HEK293 (cell line): ENCODE measurements at regions not wholly inside any gene's neighbourhood (a gene's known extent, or its start where the extent isn't known, plus 50 kb on each side); places are given as distances from the start of the nearest gene placed in this dataset.

Experiments used
- CTCF ChIA-PET: fragments of 350-600 bp; formaldehyde crosslinking; extraction: SDS; loops from one replicate; lab custom pipeline; 2021; ENCODE audit warnings: antibody characterized with exemption; lab: Yijun Ruan, JAX
- POLR2A ChIA-PET: fragments of 300-600 bp; formaldehyde crosslinking; extraction: SDS; loops from one replicate; lab custom pipeline; 2020; ENCODE audit warnings: antibody characterized with exemption, inconsistent platforms; lab: Yijun Ruan, JAX
- H3K27ac ChIP-seq: fragments of 200-500 bp; sonication (Bioruptor generic); 2 replicates; pipeline ENCODE4 v1.5.1; 2014; ENCODE audit warnings: low read depth, low read length, control low read depth, inconsistent platforms; ENCODE audit errors: extremely low read depth
- H3K36me3 ChIP-seq, 2 experiments: fragments of 200-500 bp in 1 of 2; sonication (Bioruptor generic) in 1 of 2; 1 replicate in 1 of 2; 2 replicates in 1 of 2; pipeline ENCODE4 v1.5.1; 2014 to 2017; ENCODE audit warnings: inconsistent platforms in 2 of 2, low read length in 2 of 2; ENCODE audit not compliant: control insufficient read depth in 2 of 2, insufficient read depth in 1 of 2
- H3K4me1 ChIP-seq: fragments of 200-500 bp; sonication (Bioruptor generic); 2 replicates; pipeline ENCODE4 v1.5.1; 2014; ENCODE audit warnings: mild to moderate bottlenecking, low read length, inconsistent platforms; ENCODE audit not compliant: control insufficient read depth, insufficient read depth
- H3K4me3 ChIP-seq: 2 replicates; pipeline ENCODE4 v1.5.1; 2011; ENCODE audit warnings: low read depth, mild to moderate bottlenecking, control low read depth, low read length, moderate library complexity
- H3K9me3 ChIP-seq: fragments of 200-500 bp; sonication (Bioruptor generic); 2 replicates; pipeline ENCODE4 v1.5.1; 2014; ENCODE audit warnings: low read depth, low read length, inconsistent platforms; ENCODE audit not compliant: control insufficient read depth, insufficient read depth
- BCL11B ChIP-seq: fragments of 450-650 bp; formaldehyde crosslinking; IDR thresholded peaks from 2 replicates; pipeline ENCODE4 v1.5.1; 2016; ENCODE audit warnings: low read depth, missing biosample characterization, missing genetic modification characterization
- BCL6B ChIP-seq: fragments of 450-650 bp; formaldehyde crosslinking; IDR thresholded peaks from 2 replicates; pipeline ENCODE4 v1.5.1; 2017; ENCODE audit warnings: missing biosample characterization, missing genetic modification characterization
- HOXD13 ChIP-seq: sonication (generic); formaldehyde crosslinking; IDR thresholded peaks from 2 replicates; pipeline ENCODE4 v1.8.0; 2022; ENCODE audit warnings: missing genetic modification reagents, borderline replicate concordance
- PBX3 ChIP-seq: sonication (generic); formaldehyde crosslinking; IDR thresholded peaks from 2 replicates; pipeline ENCODE4 v1.8.1; 2022; ENCODE audit warnings: mild to moderate bottlenecking, moderate library complexity, missing genetic modification reagents
- PRDM1 ChIP-seq: fragments of 450-650 bp; formaldehyde crosslinking; IDR thresholded peaks from 2 replicates; pipeline ENCODE4; 2016; ENCODE audit warnings: missing biosample characterization, missing genetic modification characterization
- PRDM2 ChIP-seq: fragments of 450-650 bp; formaldehyde crosslinking; IDR thresholded peaks from 2 replicates; pipeline ENCODE4 v1.5.1; 2016; ENCODE audit warnings: missing biosample characterization, missing genetic modification characterization, borderline replicate concordance
- REST ChIP-seq: fragments of 450-650 bp; formaldehyde crosslinking; IDR thresholded peaks from 2 replicates; pipeline ENCODE4 v1.5.1; 2016; ENCODE audit warnings: missing biosample characterization, missing genetic modification characterization
- SCRT2 ChIP-seq: fragments of 450-650 bp; formaldehyde crosslinking; IDR thresholded peaks from 2 replicates; pipeline ENCODE4 v1.5.1; 2016; ENCODE audit warnings: missing biosample characterization, missing genetic modification characterization
- ZBTB20 ChIP-seq: fragments of 450-650 bp; formaldehyde crosslinking; IDR thresholded peaks from 2 replicates; pipeline ENCODE4 v1.5.1; 2016; ENCODE audit warnings: missing biosample characterization, missing genetic modification characterization
- ZFP3 ChIP-seq: fragments of 450-650 bp; formaldehyde crosslinking; IDR thresholded peaks from 2 replicates; pipeline ENCODE4 v1.5.1; 2016; ENCODE audit warnings: low read depth, missing biosample characterization, missing genetic modification characterization
- ZFP37 ChIP-seq: fragments of 450-650 bp; formaldehyde crosslinking; IDR thresholded peaks from 2 replicates; pipeline ENCODE4 v1.5.1; 2016; ENCODE audit warnings: missing biosample characterization, missing genetic modification characterization
- ZNF132 ChIP-seq: fragments of 450-650 bp; formaldehyde crosslinking; IDR thresholded peaks from 2 replicates; pipeline ENCODE4 v1.5.1; 2017; ENCODE audit warnings: missing biosample characterization, missing genetic modification characterization, borderline replicate concordance
- ZNF155 ChIP-seq: fragments of 450-650 bp; formaldehyde crosslinking; IDR thresholded peaks from 2 replicates; pipeline ENCODE4 v1.5.1; 2016; ENCODE audit warnings: missing biosample characterization, missing genetic modification characterization
- ZNF157 ChIP-seq: fragments of 450-650 bp; formaldehyde crosslinking; IDR thresholded peaks from 2 replicates; pipeline ENCODE4 v1.5.1; 2016; ENCODE audit warnings: missing biosample characterization, missing genetic modification characterization
- ZNF23 ChIP-seq: fragments of 450-650 bp; formaldehyde crosslinking; IDR thresholded peaks from 2 replicates; pipeline ENCODE4 v1.5.1; 2016; ENCODE audit warnings: missing biosample characterization, missing genetic modification characterization, borderline replicate concordance
- ZNF266 ChIP-seq: fragments of 450-650 bp; formaldehyde crosslinking; IDR thresholded peaks from 2 replicates; pipeline ENCODE4 v1.5.1; 2016; ENCODE audit warnings: missing biosample characterization, missing genetic modification characterization, low read depth
- ZNF394 ChIP-seq: fragments of 450-650 bp; formaldehyde crosslinking; IDR thresholded peaks from 2 replicates; pipeline ENCODE4 v1.5.1; 2016; ENCODE audit warnings: missing biosample characterization, missing genetic modification characterization, mild to moderate bottlenecking, moderate library complexity, borderline replicate concordance
- ZNF423 ChIP-seq: fragments of 450-650 bp; formaldehyde crosslinking; IDR thresholded peaks from 2 replicates; pipeline ENCODE4 v1.5.1; 2016; ENCODE audit warnings: missing biosample characterization, missing genetic modification characterization
- ZNF560 ChIP-seq: fragments of 450-650 bp; formaldehyde crosslinking; IDR thresholded peaks from 2 replicates; pipeline ENCODE4 v1.5.1; 2017; ENCODE audit warnings: missing biosample characterization, missing genetic modification characterization, borderline replicate concordance
- ZNF658 ChIP-seq: fragments of 450-650 bp; formaldehyde crosslinking; IDR thresholded peaks from 2 replicates; pipeline ENCODE4; 2016; ENCODE audit warnings: missing biosample characterization, missing genetic modification characterization
- ZNF670 ChIP-seq: fragments of 450-650 bp; formaldehyde crosslinking; IDR thresholded peaks from 2 replicates; pipeline ENCODE4 v1.5.1; 2016; ENCODE audit warnings: missing biosample characterization, missing genetic modification characterization, low read depth
- ZNF747 ChIP-seq: fragments of 450-650 bp; formaldehyde crosslinking; IDR thresholded peaks from 2 replicates; pipeline ENCODE4 v1.5.1; 2016; ENCODE audit warnings: missing biosample characterization, missing genetic modification characterization
- ZSCAN4 ChIP-seq: fragments of 450-650 bp; formaldehyde crosslinking; IDR thresholded peaks from 2 replicates; pipeline ENCODE4 v1.5.1; 2017; ENCODE audit warnings: missing biosample characterization, missing genetic modification characterization

- Histone ChIP-seq H3K36me3 (no peaks in the 10 kb centered on the region), H3K4me3 (no peak overlapping the region), H3K4me1 (no peaks in the 10 kb centered on the region), H3K9me3 (no peaks in the 10 kb centered on the region), H3K27ac (no peak overlapping the region)
- ChIA-PET CTCF (no interaction called here), POLR2A (no interaction called here)
- TF ChIP-seq BCL6B (no peak), PRDM2 (tag by site-specific recombination) (no peak), ZNF423 (no peak), ZNF670 (tag by site-specific recombination) (no peak), ZFP3 (no peak), ZNF266 (tag by site-specific recombination) (no peak), ZNF132 (no peak), ZNF23 (tag by site-specific recombination) (no peak), ZBTB20 (tag by site-specific recombination) (no peak), ZFP37 (tag by site-specific recombination) (no peak), ZNF658 (no peak), ZNF560 (no peak), ZNF157 (tag by site-specific recombination) (no peak), HOXD13 (CRISPR knock-in tag) (no peak), ZNF155 (tag by site-specific recombination) (no peak), ZNF394 (tag by site-specific recombination) (no peak), PBX3 (CRISPR knock-in tag) (no peak), BCL11B (tag by site-specific recombination) (no peak)
Measured at GRCh38 chr20:50341050-50341449, 150.4 kb downstream of the CEBPB start.

- Histone ChIP-seq H3K4me3 (no peak overlapping the region), H3K36me3 (no peaks in the 10 kb centered on the region), H3K4me1 (no peaks in the 10 kb centered on the region), H3K9me3 (no peaks in the 10 kb centered on the region), H3K27ac (no peak overlapping the region)
- POLR2A ChIA-PET: no interaction called here
- CTCF ChIA-PET: no interaction called here
- TF ChIP-seq ZFP3: peak; percentile 81
- no peak for TF ChIP-seq ZNF747 (tag by site-specific recombination)
- no peak for TF ChIP-seq PRDM1
- no peak for TF ChIP-seq REST (tag by site-specific recombination)
- TF ChIP-seq ZSCAN4 (tag by site-specific recombination): no peak
- peak; percentile 52 for TF ChIP-seq SCRT2 (tag by site-specific recombination)
Measured at GRCh38 chr20:50341880-50342637, 151.4 kb downstream of the CEBPB start.
